Right atrium auricular region (tissue), 2 donors: ENCODE measurements at regions not wholly inside any gene's neighbourhood (a gene's known extent, or its start where the extent isn't known, plus 50 kb on each side); places are given as distances from the start of the nearest gene placed in this dataset.
A peak's percentile ranks its signal among the peaks of the same experiment; 100 is the strongest.

Experiments
- DNase-seq: peaks from one replicate; pipeline ENCODE4 v3.0.0-alpha.2; 2019; ENCODE audit warnings: low spot score
- H3K27ac ChIP-seq, 2 donors: fragments of 200-600 bp; sonication (generic); 1 replicate in 1 of 2; 2 replicates in 1 of 2; pipeline ENCODE4 v1.5.1; 2016 to 2019
- H3K27me3 ChIP-seq, 2 donors: fragments of 200-600 bp; sonication (generic); one replicate each; pipeline versions ENCODE4 v1.5.1 to v1.6.0; 2017 to 2019
- H3K36me3 ChIP-seq: fragments of 200-600 bp; sonication (generic); one replicate; pipeline ENCODE4 v1.5.1; 2016
- H3K4me1 ChIP-seq, 2 donors: fragments of 200-600 bp; sonication (generic); one replicate each; pipeline versions ENCODE4 v1.5.1 to v1.6.0; 2017 to 2019
- H3K4me3 ChIP-seq, 2 donors: fragments of 200-600 bp; sonication (generic); 1 replicate in 1 of 2; 2 replicates in 1 of 2; pipeline ENCODE4 v1.5.1; 2017 to 2019; ENCODE audit warnings: mild to moderate bottlenecking in 1 of 2, moderate library complexity in 1 of 2
- H3K9me3 ChIP-seq, 2 donors: fragments of 200-600 bp; sonication (generic); one replicate each; pipeline ENCODE4 v1.5.1; 2019
- TF ChIP-seq, protein P1 (sequence below), 2 donors: fragments of 200-600 bp; sonication (generic); IDR thresholded peaks; one replicate each; pipeline ENCODE4 v1.5.1; 2019; ENCODE audit warnings: antibody characterized with exemption in 2 of 2

DNA sequence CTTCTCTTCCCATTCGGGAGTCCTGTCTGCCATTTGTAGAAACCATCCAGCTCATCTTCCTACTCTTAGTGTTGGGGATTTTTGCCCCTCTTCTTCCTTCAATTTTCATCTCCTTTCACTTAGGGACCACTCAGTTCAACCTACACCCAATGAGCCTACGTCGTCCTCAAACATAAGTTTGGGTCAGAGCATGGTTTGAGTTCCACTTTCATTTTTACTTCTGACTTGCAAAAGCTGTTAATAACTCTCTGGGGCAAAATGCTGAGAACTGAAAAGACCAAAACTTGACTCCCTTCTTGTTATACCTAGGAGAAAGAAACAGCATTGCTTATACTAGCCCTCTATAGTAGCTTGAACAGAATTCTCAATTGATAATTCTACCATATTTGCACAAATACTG lies 381.5 kb upstream of the MPDZ start:
- TF ChIP-seq, protein P1, sequence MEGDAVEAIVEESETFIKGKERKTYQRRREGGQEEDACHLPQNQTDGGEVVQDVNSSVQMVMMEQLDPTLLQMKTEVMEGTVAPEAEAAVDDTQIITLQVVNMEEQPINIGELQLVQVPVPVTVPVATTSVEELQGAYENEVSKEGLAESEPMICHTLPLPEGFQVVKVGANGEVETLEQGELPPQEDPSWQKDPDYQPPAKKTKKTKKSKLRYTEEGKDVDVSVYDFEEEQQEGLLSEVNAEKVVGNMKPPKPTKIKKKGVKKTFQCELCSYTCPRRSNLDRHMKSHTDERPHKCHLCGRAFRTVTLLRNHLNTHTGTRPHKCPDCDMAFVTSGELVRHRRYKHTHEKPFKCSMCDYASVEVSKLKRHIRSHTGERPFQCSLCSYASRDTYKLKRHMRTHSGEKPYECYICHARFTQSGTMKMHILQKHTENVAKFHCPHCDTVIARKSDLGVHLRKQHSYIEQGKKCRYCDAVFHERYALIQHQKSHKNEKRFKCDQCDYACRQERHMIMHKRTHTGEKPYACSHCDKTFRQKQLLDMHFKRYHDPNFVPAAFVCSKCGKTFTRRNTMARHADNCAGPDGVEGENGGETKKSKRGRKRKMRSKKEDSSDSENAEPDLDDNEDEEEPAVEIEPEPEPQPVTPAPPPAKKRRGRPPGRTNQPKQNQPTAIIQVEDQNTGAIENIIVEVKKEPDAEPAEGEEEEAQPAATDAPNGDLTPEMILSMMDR (IDR thresholded peaks at IDR 0.05): no peak
- DNase-seq: no peak
- Histone ChIP-seq H3K4me1 (no peaks in the 10 kb centered on the region), H3K4me3 (no peak overlapping the region), H3K27ac (no peak overlapping the region), H3K27me3 (no peaks in the 10 kb centered on the region), H3K9me3 (no peaks in the 10 kb centered on the region), H3K36me3 (no peaks in the 10 kb centered on the region)

GRCh38 chr9:13651969-13652663 lies 372.6 kb upstream of the MPDZ start:
- H3K4me1 ChIP-seq: peaks cover 0 to 3% of the 10 kb centered on the region in 2 donors

DNA sequence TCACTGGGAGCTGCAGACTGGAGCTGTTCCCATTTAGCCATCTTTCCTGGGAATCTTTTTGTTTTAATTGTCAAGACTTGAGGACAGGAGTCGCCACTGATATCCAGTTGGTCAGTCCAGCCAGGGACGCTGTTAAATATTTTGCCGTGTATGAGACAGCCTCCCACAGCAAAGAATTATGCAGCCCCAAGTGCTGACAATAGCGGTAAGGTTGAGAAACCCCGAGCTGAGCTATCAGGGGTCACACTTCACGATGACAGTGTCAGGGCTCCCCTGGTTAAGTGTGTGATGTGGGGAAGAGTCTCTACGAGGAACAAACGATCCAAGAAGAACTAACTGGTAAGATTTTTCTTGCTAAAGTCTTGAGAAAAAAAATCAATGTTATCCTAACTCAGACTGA lies 372.0 kb upstream of the MPDZ start:
- Histone ChIP-seq H3K36me3 (no peaks in the 10 kb centered on the region), H3K4me3 (no peak overlapping the region), H3K27me3 (no peaks in the 10 kb centered on the region), H3K27ac (peak overlapping the region; percentile 40 to 80), H3K9me3 (peaks cover 0 to 12% of the 10 kb centered on the region in 2 donors), H3K4me1 (peaks cover 0 to 3% of the 10 kb centered on the region in 2 donors)
- DNase-seq: no peak
- TF ChIP-seq, protein P1 (IDR thresholded peaks at IDR 0.05): no peak

More at GRCh38 chr9:13651969-13652663, 372.6 kb upstream of the MPDZ start:
- no peak for DNase-seq
- Histone ChIP-seq H3K9me3 (peaks cover 0 to 12% of the 10 kb centered on the region in 2 donors), H3K4me3 (no peak overlapping the region), H3K27ac (peak overlapping the region; percentile 40 to 80), H3K36me3 (no peaks in the 10 kb centered on the region), H3K27me3 (no peaks in the 10 kb centered on the region)
- TF ChIP-seq, protein P1 (IDR thresholded peaks at IDR 0.05): no peak

- peaks cover 0 to 3% of the 10 kb centered on the region in 2 donors for H3K4me1 ChIP-seq
- no peak for DNase-seq
- H3K9me3 ChIP-seq: peaks cover 0 to 12% of the 10 kb centered on the region in 2 donors
- TF ChIP-seq, protein P1 (IDR thresholded peaks at IDR 0.05): no peak
- H3K4me3 ChIP-seq: no peak overlapping the region
- H3K27me3 ChIP-seq: no peaks in the 10 kb centered on the region
- no peaks in the 10 kb centered on the region for H3K36me3 ChIP-seq
- H3K27ac ChIP-seq: no peak overlapping the region
Observed at GRCh38 chr9:13648676-13649075, 369.2 kb upstream of the MPDZ start.

GRCh38 chr9:13648068-13648467 lies 368.6 kb upstream of the MPDZ start:
- H3K27ac ChIP-seq: no peak overlapping the region
- H3K4me1 ChIP-seq: peaks cover 0 to 3% of the 10 kb centered on the region in 2 donors
- H3K9me3 ChIP-seq: peaks cover 0 to 12% of the 10 kb centered on the region in 2 donors
- no peaks in the 10 kb centered on the region for H3K27me3 ChIP-seq
- H3K36me3 ChIP-seq: no peaks in the 10 kb centered on the region
- TF ChIP-seq, protein P1 (IDR thresholded peaks at IDR 0.05): no peak
- DNase-seq: no peak
- H3K4me3 ChIP-seq: no peak overlapping the region
